ENCODE measurements at regions not wholly inside any gene's neighbourhood (a gene's known extent, or its start where the extent isn't known, plus 50 kb on each side); places are given as distances from the start of the nearest gene placed in this dataset.

GRCh38 chr15:25226360-25226759 lies 212.5 kb downstream of the UBE3A start:
- no peak overlapping the region for H3K27ac ChIP-seq

GRCh38 chr15:25228261-25228660 lies 210.6 kb downstream of the UBE3A start:
- TF ChIP-seq CTCF (IDR thresholded peaks at IDR 0.05) (no peak), ZFX (IDR thresholded peaks at IDR 0.05; ENCODE audit: borderline replicate concordance) (no peak)
- H3K27ac ChIP-seq = no peak overlapping the region

More at GRCh38 chr15:25226360-25226759, 212.5 kb downstream of the UBE3A start:
- no peak for TF ChIP-seq ZFX (IDR thresholded peaks at IDR 0.05; ENCODE audit: borderline replicate concordance)

GRCh38 chr15:25230442-25230841 lies 208.4 kb downstream of the UBE3A start:
- TF ChIP-seq ZFX (IDR thresholded peaks at IDR 0.05; ENCODE audit: borderline replicate concordance) = no peak
- TF ChIP-seq CTCF (IDR thresholded peaks at IDR 0.05) = no peak
- no peak overlapping the region for H3K27ac ChIP-seq

- no peak for TF ChIP-seq ZFX (IDR thresholded peaks at IDR 0.05; ENCODE audit: borderline replicate concordance)
- TF ChIP-seq CTCF (IDR thresholded peaks at IDR 0.05) = no peak
- no peak overlapping the region for H3K27ac ChIP-seq
Measured at GRCh38 chr15:25233766-25234350, 205.0 kb downstream of the UBE3A start.

- TF ChIP-seq CTCF (IDR thresholded peaks at IDR 0.05) (no peak), ZFX (IDR thresholded peaks at IDR 0.05; ENCODE audit: borderline replicate concordance) (no peak)
- no peak overlapping the region for H3K27ac ChIP-seq
Measured at GRCh38 chr15:25234831-25235230, 204.0 kb downstream of the UBE3A start.

GRCh38 chr15:25235391-25235790 lies 203.4 kb downstream of the UBE3A start:
- H3K27ac ChIP-seq = no peak overlapping the region
- no peak for TF ChIP-seq ZFX (IDR thresholded peaks at IDR 0.05; ENCODE audit: borderline replicate concordance)
- TF ChIP-seq CTCF (IDR thresholded peaks at IDR 0.05) = no peak

GRCh38 chr15:25236143-25236860 lies 202.5 kb downstream of the UBE3A start:
- TF ChIP-seq CTCF (IDR thresholded peaks at IDR 0.05) = no peak
- TF ChIP-seq ZFX (IDR thresholded peaks at IDR 0.05; ENCODE audit: borderline replicate concordance) = no peak
- no peak overlapping the region for H3K27ac ChIP-seq
